ENCODE measurements at regions not wholly inside any gene's neighbourhood (a gene's known extent, or its start where the extent isn't known, plus 50 kb on each side); places are given as distances from the start of the nearest gene placed in this dataset.
A peak's percentile ranks its signal among the peaks of the same experiment; 100 is the strongest.

DNA sequence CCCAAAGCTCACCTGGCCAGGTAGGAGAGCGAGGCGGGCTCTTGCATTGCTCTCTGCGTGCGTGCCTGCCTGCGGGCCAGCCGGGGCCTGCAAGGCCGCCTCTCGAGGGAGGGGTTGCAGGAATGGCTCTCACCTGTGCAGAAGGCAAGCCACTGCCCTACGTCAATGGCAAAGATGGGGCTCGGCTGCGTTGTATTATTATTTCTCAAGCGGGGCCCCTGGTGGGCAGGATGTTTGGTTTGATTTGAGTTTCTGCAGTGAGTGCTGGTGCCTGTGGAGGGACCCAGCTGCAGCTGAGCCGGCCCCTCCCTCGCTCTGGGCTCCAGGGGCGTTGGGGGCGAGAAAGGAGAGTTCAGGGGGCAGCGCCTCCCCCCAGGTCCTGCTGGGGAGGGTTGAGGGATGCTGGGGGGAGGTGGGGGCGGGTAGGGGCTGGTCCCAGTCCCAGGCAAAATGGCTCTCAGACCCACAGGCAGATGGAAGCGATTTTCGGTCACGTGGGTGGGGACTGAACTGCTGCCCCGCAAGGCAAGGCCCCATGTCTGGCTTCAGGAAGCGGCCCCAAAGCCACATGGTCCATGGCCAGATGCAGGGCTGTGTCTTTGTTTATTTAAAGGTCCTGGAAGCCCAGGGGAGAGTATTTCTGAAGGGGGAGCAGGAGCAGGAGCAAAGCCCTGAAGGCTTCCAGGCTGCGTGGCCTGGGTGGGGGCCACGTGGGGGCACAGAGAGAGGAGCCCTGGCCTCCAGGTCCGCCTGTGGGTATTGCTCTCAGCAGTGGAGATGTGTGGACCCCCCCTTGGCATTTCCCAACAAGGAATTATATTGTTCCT is 338.8 kb downstream of the SEC14L1 start:
- intact Hi-C loops (cut with DNase I), result loop anchor here in 1 of 2 donors (5.0 kb wide), 1 partner anchor 47 kb away; no protein-coding TSS in a partner anchor
- DNase-seq (ENCODE audit: low spot score), result no peak

DNA sequence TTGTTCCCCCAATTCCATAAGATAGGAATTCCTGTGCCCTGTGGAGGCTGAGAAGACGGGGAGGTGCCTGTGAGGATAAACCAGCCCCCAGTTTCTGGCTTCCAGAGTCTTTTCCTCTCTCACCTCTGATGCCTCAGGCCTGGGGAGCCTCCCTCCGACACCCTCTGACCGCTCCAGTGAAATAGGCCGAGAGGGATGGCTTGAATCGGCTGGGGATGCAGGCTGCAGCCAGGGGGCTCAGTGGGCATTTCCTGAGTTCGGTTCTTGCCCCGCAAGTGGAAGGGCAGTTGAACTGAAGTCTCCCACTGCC is 339.4 kb downstream of the SEC14L1 start:
- DNase-seq (ENCODE audit: low spot score), result no peak
- intact Hi-C loops (cut with DNase I), result no loop called here

DNA sequence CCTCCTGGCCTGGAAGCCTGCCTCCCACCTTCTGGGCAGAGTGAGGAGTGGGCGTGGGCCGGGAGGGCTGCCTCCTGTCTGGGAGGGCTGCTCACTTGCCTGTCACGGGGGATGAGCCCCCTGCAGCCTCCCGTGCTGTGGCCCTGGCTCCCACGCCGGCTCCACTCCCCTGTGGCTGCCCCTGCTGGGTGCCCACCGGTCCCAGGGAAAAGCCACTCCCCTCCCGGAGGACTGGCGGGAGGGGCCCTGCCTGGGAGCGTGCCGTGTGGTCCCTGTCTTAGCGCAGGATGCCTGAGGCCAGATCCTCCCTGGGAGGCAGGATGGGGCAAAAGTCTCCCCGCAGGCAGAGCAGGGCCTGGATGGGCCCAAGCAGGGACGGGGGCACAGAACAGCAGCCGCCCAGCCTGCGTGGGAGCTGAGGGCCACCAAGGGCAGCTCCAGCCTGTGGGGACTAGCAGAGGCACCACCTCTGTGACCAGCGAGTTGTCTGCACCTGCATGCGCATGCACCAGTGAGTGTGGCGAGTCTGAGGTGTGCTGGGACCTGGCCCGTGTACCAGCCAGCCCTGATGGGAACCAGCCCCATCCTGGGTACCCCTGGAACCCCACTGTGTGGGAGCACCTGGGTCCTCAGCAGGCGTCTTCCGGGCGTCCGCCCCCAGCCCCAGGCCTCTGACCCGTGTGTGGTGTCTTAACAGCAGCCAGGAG is 339.9 kb downstream of the SEC14L1 start:
- intact Hi-C loops (cut with DNase I), result no loop called here
- DNase-seq (ENCODE audit: low spot score), result no peak

DNA sequence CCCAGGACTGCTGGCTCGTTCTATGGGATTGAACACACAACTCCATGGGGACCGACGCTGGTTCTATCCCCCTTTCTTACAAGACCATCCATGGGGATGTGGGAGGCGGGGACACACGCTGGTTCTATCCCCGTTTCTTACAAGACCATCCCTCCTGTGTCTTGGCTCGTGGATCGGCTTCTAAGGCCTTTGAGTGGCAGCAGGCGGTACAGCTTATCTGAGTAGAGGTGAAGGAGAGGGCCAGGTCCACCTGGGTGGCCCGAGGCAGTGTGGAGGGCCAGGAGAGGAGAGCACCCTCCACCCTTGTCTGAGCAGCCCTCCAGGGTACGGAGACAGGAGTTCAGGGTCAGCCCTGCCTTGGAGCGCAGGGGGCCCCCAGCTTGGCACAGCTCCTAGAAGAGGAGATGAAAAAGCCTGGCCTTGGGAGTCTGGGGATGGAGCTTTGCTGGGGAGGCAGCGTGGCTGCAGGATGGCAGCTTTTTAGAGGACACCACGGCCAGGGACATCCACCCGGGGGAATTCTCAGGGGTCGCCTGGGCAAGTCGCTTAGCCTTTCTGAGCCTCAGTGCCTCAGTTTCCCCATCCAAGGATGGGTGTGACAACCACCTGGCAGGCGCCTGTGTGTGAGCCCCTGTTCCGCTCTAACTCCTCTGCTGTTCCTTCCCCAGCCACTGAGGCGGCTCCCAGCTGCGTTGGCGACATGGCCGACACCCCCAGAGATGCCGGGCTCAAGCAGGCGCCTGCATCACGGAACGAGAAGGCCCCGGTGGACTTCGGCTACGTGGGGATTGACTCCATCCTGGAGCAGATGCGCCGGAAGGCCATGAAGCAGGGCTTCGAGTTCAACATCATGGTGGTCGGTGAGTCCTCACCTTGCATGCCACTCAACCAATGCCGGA is 341.0 kb downstream of the SEC14L1 start:
- no peak for DNase-seq (ENCODE audit: low spot score)
- intact Hi-C loops (cut with DNase I), result no loop called here

DNA sequence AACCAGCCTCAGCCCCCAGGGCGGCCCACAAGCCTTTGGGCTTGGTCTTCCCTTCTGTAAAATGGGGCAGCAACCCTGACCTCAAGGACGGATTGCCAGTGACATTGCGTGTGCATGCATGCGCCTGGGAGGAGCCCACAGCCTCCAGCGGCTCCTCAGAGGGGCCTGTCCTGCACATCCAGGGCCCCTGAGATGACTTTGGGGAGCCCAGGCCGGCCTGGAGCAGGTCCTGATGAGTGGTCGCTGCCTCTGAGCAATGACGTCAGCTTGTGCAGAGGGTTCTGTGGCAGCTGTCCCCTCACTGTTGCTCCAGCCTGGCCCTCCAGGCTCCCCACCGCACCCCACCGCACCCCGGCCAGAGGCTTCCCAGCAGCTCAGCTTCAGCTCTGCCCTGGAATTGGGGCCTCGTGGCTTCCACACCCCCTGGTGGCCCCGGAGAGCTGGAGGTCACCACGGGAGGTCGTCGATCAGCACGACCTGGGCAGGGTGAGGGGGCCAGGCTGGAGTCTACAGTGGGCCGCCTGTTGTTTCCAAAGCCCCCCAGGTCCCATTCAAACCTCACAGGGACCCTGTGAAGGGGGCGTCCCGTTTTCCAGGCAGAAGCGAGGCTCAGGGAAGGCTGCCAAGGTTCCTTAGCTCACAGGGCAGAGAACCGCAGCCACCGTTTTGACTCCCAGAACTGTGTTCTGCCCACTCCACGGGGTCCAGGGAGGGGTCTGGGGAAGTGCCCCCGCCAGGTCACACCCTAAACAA is 341.8 kb downstream of the SEC14L1 start:
- intact Hi-C loops (cut with DNase I), result no loop called here
- no peak for DNase-seq (ENCODE audit: low spot score)

DNA sequence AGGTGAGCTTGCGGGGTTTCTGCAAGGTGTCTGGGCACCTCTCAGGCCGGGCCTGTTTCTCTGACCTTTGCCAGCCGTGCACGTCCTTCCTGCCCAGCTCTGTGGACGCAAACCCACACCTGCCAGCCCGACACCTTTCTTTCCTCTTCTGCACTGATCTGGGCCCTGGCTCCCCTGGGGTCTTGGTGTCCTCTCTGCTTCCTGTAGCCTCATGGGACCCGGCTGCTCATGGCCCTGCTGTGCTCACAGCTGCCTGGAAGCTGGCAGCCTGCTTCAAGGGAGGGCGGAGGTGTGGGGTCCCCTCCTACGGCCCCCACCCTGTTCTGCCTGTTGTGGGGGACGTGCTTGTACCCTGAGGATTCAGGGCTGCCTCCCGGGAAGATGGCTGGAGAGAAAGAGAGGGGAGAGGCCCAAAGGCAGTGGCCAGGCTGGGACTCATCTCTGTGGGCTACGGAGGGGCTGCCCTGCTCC is 342.4 kb downstream of the SEC14L1 start:
- DNase-seq (ENCODE audit: low spot score), result no peak
- intact Hi-C loops (cut with DNase I), result no loop called here

DNA sequence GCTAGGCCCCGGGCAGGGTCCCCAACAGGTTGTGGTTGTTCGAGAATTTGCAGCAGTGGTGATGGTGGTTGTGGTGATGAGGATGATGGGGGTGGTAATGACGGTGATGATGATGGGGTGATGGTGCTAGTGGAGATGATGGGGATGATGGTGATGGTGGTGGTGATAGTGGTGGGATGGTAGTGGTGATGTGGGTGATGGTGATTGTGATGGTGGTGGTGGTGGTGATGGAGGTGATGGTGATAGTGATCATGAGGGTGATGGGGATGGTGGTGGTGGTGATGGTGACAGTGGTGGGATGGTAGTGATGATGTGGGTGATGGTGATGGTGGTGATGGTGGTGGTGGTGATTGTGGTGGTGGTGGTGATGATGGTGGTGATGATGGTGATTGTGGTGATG is 343.3 kb downstream of the SEC14L1 start:
- intact Hi-C loops (cut with DNase I), result no loop called here

DNA sequence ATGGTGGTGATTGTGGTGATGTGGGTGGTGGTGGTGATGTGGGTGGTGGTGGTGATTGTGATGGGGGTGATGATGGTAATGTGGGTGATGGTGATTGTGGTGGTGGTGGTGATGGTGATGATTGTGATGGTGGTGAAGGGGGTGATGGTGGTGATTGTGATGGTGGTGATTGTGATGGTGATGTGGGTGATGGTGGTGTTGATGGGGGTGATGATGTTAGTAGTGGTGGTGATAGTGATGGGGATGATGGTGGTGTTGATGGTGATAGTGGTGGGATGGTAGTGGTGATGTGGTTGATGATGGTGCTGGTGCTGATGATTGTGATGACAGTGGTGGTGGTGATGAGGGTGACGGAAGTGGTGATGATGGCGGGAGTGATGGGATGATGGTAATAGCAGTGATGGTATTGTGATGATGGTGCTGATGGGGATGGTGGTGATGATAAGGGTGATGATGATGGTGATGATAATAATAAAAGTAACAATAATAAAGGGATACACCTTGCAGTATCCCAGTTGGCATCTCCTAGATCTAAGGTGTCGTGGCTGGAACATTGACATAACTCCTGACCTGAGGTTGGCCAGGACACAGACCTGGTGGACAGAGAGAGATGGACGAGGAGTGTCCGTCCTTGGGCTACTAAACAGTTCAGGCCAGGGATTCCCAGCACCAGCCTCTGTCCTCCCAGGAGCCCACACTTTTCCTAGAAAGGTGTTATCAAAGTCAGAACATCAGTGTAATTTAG is 344.5 kb downstream of the SEC14L1 start:
- DNase-seq (ENCODE audit: low spot score), result no peak
- intact Hi-C loops (cut with DNase I), result loop anchor here in 1 of 2 donors (5.0 kb wide), 1 partner anchor 48 kb away; no protein-coding TSS in a partner anchor

More for the DNA sequence above, 343.3 kb downstream of the SEC14L1 start:
- no peak for DNase-seq (ENCODE audit: low spot score)

DNA sequence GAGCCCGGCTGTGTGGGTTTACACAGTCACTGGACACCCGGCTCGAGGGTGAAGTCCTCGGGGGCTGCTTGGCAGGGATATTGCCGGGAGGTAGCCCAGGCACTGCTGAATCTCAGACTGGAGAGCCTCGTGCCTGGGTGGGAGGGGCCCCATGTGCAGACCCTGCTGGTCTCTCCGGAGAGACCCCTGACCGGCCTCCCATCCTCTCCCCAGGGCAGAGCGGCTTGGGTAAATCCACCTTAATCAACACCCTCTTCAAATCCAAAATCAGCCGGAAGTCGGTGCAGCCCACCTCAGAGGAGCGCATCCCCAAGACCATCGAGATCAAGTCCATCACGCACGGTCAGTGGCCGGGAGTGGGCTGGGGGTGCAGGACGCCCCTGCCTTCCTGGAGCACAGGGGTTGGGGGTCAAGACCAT is 346.5 kb downstream of the SEC14L1 start:
- DNase-seq (ENCODE audit: low spot score), result no peak
- intact Hi-C loops (cut with DNase I), result loop anchor here in 1 of 2 donors (5.0 kb wide), 1 partner anchor 50 kb away; no protein-coding TSS in a partner anchor

DNA sequence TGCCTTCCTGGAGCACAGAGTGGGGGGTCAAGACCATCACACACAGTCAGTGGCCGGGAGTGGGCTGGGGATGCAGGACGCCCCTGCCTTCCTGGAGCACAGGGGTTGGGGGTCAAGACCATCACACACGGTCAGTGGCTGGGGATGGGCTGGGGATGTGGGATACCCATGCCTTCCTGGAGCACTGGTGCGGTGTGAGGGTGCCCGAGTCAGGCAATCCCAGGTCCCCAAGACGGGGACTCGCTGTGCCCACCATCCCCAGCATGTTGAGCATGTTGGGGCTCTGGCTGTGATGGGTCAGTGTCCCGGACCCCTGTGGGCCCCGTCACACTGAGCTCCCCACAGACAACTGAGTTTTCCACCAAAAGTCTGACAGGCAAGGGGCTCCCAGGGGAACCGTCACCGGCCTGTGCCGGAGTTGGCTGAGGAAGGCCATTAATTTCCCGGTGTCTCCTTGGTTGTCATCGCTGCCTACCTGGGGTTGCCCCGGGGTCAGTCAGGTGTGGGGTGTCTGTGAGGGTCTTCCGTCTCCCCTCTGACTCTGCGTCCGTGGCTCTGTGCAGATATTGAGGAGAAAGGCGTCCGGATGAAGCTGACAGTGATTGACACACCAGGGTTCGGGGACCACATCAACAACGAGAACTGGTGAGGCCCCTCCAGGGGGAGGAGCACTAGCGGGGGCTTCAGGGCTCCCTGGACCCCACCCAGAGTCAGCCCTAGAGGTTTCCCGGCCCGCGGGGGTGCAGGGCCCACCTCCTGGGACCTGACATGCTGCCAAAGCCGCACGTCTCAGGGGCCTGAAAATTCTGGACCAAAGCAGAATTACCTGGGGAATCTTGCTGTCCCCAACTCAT is 347.1 kb downstream of the SEC14L1 start:
- intact Hi-C loops (cut with DNase I), result loop anchor here in 1 of 2 donors (5.0 kb wide), 1 partner anchor 51 kb away; no protein-coding TSS in a partner anchor

DNA sequence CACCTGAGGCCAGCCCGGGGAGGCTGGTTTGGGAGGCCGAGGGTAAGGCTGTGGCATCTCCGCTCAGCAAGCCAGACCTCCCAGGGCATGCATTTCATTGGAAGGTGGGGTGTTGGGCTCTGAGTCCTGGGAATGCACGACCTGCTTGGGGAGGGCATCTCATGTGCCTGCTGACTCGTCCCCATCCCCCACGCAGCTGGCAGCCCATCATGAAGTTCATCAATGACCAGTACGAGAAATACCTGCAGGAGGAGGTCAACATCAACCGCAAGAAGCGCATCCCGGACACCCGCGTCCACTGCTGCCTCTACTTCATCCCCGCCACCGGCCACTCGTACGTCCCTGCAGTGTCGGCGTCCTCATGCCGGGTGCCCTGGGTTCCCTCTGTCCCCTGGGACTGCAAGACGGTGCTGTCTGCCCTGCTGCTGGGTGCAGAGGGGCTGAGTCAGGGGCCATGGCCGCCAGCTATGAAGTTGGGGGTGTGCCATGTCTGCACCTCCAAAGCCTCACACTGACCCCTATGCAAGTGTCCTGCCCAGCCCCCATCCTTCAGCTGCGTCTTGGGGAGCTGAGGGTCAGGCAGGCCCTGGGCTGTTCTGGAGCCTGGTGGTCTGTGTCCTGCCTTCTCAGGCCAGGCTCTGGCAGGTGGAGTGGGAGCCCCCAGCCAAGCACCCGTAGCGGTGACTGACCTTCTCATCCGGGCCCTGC is 347.9 kb downstream of the SEC14L1 start:
- peak; percentile 77 for DNase-seq (ENCODE audit: low spot score)
- intact Hi-C loops (cut with DNase I), result loop anchor here in 1 of 2 donors (5.0 kb wide), 1 partner anchor 51 kb away; no protein-coding TSS in a partner anchor

More for the DNA sequence above, 347.1 kb downstream of the SEC14L1 start:
- peak; percentile 76 for DNase-seq (ENCODE audit: low spot score)

DNA sequence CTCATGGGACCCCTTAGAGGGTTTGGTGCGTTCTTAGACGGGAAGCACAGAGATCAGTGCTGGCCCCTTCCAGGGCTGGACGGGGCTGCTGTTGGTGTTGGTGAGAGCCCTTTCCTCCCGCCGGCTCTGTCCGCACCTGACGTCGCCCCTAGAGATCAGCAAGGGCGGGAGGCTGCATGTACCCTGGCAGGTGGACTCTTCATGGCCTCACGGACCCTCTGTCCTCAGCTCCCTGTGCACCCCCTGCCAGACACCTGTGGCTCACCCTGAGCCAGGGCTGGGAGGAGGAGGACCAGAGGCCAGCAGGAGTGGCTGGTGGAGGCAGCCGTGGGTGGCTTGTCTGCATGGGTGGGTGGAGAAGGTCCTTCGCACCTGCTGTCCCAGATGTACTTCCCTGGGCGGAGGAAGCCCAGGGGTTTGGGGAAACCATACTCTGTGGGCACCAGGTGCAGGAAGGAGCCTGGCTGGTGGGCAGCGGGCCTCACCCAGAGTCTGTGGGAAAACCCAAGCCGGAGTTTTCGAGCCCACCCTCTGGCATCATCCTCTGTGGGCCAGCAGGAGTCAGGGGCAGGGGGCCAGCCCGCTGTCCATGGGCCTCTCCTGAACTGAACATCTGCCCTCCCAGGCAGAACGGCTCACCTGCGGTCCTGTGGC is 348.6 kb downstream of the SEC14L1 start:
- intact Hi-C loops (cut with DNase I), result loop anchor here in 1 of 2 donors (5.0 kb wide), 1 partner anchor 52 kb away; no protein-coding TSS in a partner anchor
- no peak for DNase-seq (ENCODE audit: low spot score)

DNA sequence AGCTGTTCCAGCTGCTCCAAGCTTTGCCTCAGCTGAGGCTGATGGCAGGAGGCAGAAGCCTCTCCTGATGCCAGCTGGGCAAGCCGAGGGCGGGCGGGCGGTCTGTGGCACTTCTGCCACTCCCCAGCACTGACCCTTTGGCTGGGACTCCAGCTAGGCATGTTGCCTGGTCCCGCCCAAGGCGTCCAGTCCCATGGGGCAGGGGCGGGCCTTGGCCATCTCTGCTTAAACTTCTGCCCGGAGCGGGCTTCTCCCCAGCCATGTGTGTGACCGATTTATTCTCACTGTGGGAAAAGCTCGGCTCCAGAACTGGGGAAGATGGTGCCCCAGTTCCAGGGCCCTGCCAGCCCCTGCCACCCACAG is 349.1 kb downstream of the SEC14L1 start:
- intact Hi-C loops (cut with DNase I), result loop anchor here in 1 of 2 donors (5.0 kb wide), 1 partner anchor 53 kb away; no protein-coding TSS in a partner anchor

DNA sequence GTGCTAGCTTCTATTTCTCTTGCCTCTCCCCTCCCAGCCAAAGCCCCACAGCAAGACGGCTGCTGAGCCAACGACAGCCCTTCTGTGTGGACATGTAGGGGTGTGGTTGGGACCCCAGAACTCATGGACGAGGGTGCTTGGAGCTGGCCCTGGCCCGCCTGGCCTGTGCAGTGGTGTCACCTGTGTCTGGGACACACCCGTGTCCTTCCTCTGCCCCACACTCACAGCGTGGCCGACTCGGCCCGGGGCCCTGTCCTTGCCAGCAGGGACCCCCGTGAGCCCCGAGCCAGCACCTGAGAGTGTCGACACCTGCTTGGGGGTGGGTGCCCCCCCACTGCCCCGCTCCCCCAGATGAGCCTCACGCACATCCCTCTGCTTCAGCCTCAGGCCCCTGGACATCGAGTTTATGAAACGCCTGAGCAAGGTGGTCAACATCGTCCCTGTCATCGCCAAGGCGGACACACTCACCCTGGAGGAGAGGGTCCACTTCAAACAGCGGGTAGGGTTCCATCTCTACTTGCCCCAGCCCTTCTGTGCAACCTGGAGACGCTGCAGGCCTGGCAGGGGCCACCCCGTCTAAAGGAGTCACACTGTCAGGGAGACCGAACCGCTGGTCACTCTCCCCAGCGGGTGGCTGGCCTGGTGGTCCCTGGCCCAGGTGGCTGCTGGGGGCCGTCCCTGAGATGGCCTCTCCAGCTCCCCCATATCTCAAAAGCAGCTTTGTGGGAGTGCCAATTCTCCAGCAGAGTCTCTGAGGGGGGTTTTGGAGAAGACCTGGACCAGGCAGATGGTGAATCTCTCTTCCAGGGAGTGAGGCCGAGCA is 349.8 kb downstream of the SEC14L1 start:
- peak; percentile 77 for DNase-seq (ENCODE audit: low spot score)
- intact Hi-C loops (cut with DNase I), result no loop called here

More for the DNA sequence above, 349.1 kb downstream of the SEC14L1 start:
- DNase-seq (ENCODE audit: low spot score), result peak; percentile 93

DNA sequence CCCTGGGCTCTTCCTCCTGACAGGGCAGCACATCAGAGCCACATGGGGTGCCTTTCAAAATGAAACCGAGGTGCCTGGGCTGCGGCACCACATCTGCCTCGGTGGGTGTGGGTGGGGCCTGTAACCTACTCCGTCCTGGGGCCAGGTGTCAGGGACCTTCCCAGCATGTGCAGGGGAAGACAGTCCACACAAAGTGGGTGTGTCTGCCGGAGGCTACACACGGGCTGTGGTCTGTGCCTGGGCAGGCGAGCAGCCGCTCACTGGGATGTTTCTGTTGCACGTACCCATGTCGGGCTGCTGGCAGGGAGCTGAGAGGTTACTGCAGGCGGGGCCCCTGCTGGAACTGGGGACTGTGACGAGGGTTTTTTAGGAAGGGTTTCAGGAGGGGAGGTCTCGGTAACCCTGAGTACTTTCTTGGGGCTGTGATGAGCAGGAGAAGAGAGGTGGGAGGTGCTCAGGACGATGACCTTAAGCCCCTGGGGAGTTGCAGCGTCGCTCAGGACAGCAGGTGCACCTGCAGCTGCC is 351.2 kb downstream of the SEC14L1 start:
- peak; percentile 80 for DNase-seq (ENCODE audit: low spot score)
- intact Hi-C loops (cut with DNase I), result no loop called here
